Hepatocyte (in vitro differentiated cells): ENCODE measurements at regions not wholly inside any gene's neighbourhood (a gene's known extent, or its start where the extent isn't known, plus 50 kb on each side); places are given as distances from the start of the nearest gene placed in this dataset.

Source experiments
- DNase-seq: peaks from one replicate; pipeline ENCODE4 v3.0.0-alpha.2; 2016; ENCODE audit warnings: low spot score
- H2AFZ ChIP-seq: fragments of 200-600 bp; sonication (generic); 2 replicates; pipeline ENCODE4 v1.6.0; 2016; ENCODE audit warnings: antibody characterized with exemption, mild to moderate bottlenecking
- H3K27ac ChIP-seq: fragments of 200-600 bp; sonication (generic); 2 replicates; pipeline ENCODE4 v1.5.1; 2016; ENCODE audit warnings: mild to moderate bottlenecking
- H3K27me3 ChIP-seq: fragments of 200-600 bp; sonication (generic); 2 replicates; pipeline ENCODE4 v1.6.1; 2016
- H3K36me3 ChIP-seq: fragments of 200-600 bp; sonication (generic); replicated peaks from 2 replicates; pipeline ENCODE4 v1.5.1; 2016; ENCODE audit warnings: low read depth; ENCODE audit not compliant: insufficient read depth
- H3K4me1 ChIP-seq: fragments of 200-600 bp; sonication (generic); 2 replicates; pipeline ENCODE4 v1.5.1; 2016; ENCODE audit warnings: mild to moderate bottlenecking, moderate library complexity; ENCODE audit not compliant: insufficient read depth
- H3K4me2 ChIP-seq: fragments of 200-600 bp; sonication (generic); 2 replicates; pipeline ENCODE4 v1.6.0; 2016
- H3K4me3 ChIP-seq: fragments of 200-600 bp; sonication (generic); 2 replicates; pipeline ENCODE4 v1.5.1; 2016; ENCODE audit warnings: mild to moderate bottlenecking
- H3K79me2 ChIP-seq: fragments of 200-600 bp; sonication (generic); 2 replicates; pipeline ENCODE4 v1.6.0; 2017; ENCODE audit warnings: mild to moderate bottlenecking
- H3K9me2 ChIP-seq: fragments of 200-600 bp; sonication (generic); replicated peaks from 2 replicates; pipeline ENCODE4 v1.6.0; 2017; ENCODE audit warnings: mild to moderate bottlenecking; ENCODE audit not compliant: insufficient read depth
- H3K9me3 ChIP-seq: fragments of 200-600 bp; sonication (generic); 2 replicates; pipeline ENCODE4 v1.5.1; 2016; ENCODE audit warnings: low read depth, mild to moderate bottlenecking
- H4K20me1 ChIP-seq: fragments of 200-600 bp; sonication (generic); 2 replicates; pipeline ENCODE4 v1.6.0; 2016; ENCODE audit warnings: mild to moderate bottlenecking; ENCODE audit not compliant: insufficient read depth, poor library complexity, severe bottlenecking
- CTCF ChIP-seq: fragments of 200-600 bp; sonication (generic); IDR thresholded peaks from 2 replicates; pipeline ENCODE4 v1.5.1; 2016; ENCODE audit warnings: antibody characterized with exemption, mild to moderate bottlenecking; ENCODE audit not compliant: poor library complexity
- EZH2 ChIP-seq: fragments of 200-600 bp; sonication (generic); IDR thresholded peaks from 2 replicates; pipeline ENCODE4 v1.6.1; 2016; ENCODE audit warnings: antibody characterized with exemption, mild to moderate bottlenecking, borderline replicate concordance
- EZH2phosphoT487 ChIP-seq: fragments of 200-600 bp; sonication (generic); IDR thresholded peaks from one replicate; pipeline ENCODE4 v1.6.1; 2018; ENCODE audit warnings: antibody characterized with exemption, mild to moderate bottlenecking, low read depth, moderate library complexity; ENCODE audit not compliant: unreplicated experiment, severe bottlenecking
- WGBS: methylation state at CpG from one replicate; pipeline ENCODE4 v1.1.6; 2016; ENCODE audit warnings: low lambda C conversion rate; ENCODE audit errors: missing lambda C conversion rate; 5-methylcytosine and 5-hydroxymethylcytosine counted together

- H2AFZ ChIP-seq = no peak overlapping the region
- TF ChIP-seq EZH2 (no peak), CTCF (no peak), EZH2phosphoT487 (no peak)
- H3K4me3 ChIP-seq = no peak overlapping the region
- no peak for DNase-seq
- H3K9me3 ChIP-seq = no peaks in the 10 kb centered on the region
- H3K36me3 ChIP-seq = no peaks in the 10 kb centered on the region
- WGBS = 93% methylated on average over 4 of the region's 4 CpGs
- H3K9me2 ChIP-seq = no peaks in the 10 kb centered on the region
- no peak overlapping the region for H3K4me2 ChIP-seq
- H3K27ac ChIP-seq = no peak overlapping the region
- no peaks in the 10 kb centered on the region for H3K79me2 ChIP-seq
- H3K4me1 ChIP-seq = no peaks in the 10 kb centered on the region
- no peaks in the 10 kb centered on the region for H3K27me3 ChIP-seq
- H4K20me1 ChIP-seq = no peaks in the 10 kb centered on the region
Observed at GRCh38 chr7:25927626-25927978, 224.4 kb upstream of the NFE2L3 start.

- no peak overlapping the region for H3K27ac ChIP-seq
Observed at GRCh38 chr7:25928549-25929330, 223.3 kb upstream of the NFE2L3 start.

GRCh38 chr7:25929448-25929847 is 222.6 kb upstream of the NFE2L3 start:
- Histone ChIP-seq H3K4me1 (no peaks in the 10 kb centered on the region), H3K4me3 (no peak overlapping the region), H3K27ac (no peak overlapping the region), H3K36me3 (no peaks in the 10 kb centered on the region), H2AFZ (no peak overlapping the region), H3K79me2 (no peaks in the 10 kb centered on the region), H4K20me1 (no peaks in the 10 kb centered on the region), H3K9me3 (no peaks in the 10 kb centered on the region), H3K4me2 (no peak overlapping the region), H3K27me3 (no peaks in the 10 kb centered on the region), H3K9me2 (no peaks in the 10 kb centered on the region)
- TF ChIP-seq CTCF = no peak
- no peak for TF ChIP-seq EZH2
- WGBS = 85% methylated on average over 5 of the region's 5 CpGs
- DNase-seq = no peak

More at GRCh38 chr7:25928549-25929330, 223.3 kb upstream of the NFE2L3 start:
- Histone ChIP-seq H2AFZ (no peak overlapping the region), H3K9me3 (no peaks in the 10 kb centered on the region), H3K4me2 (no peak overlapping the region), H3K79me2 (no peaks in the 10 kb centered on the region), H3K9me2 (no peaks in the 10 kb centered on the region), H3K27me3 (no peaks in the 10 kb centered on the region), H3K4me3 (no peak overlapping the region), H3K36me3 (no peaks in the 10 kb centered on the region), H4K20me1 (no peaks in the 10 kb centered on the region), H3K4me1 (no peaks in the 10 kb centered on the region)
- TF ChIP-seq EZH2 (no peak), CTCF (no peak), EZH2phosphoT487 (no peak)
- no peak for DNase-seq
- WGBS = 96% methylated on average over 5 of the region's 5 CpGs
